Lung (tissue), 11 donors: ENCODE measurements at regions not wholly inside any gene's neighbourhood (a gene's known extent, or its start where the extent isn't known, plus 50 kb on each side); places are given as distances from the start of the nearest gene placed in this dataset.

Experiments used
- ATAC-seq: fragments of 200-7000 bp; cut with Tn5 transposase; one replicate; pipeline ENCODE4 v1.9.1; 2020; ENCODE audit warnings: moderate number of reproducible peaks; ENCODE audit not compliant: insufficient read depth, low FRiP score
- DNase-seq, 3 donors: peaks; one replicate each; pipeline ENCODE4 v3.0.0-alpha.2; 2013 to 2017
- H3K27ac ChIP-seq, 2 donors: one replicate each; pipeline ENCODE4 v1.5.1; 2013; ENCODE audit warnings: mild to moderate bottlenecking in 2 of 2, moderate library complexity in 2 of 2, control low read depth in 1 of 2, inconsistent platforms in 1 of 2, low read depth in 1 of 2, low read length in 1 of 2
- H3K27me3 ChIP-seq, 3 donors: one replicate each; pipeline ENCODE4 v1.5.1; 2013; ENCODE audit warnings: low read length in 2 of 3; ENCODE audit not compliant: control insufficient read depth in 3 of 3, insufficient read depth in 3 of 3
- H3K36me3 ChIP-seq, 4 donors: one replicate each; pipeline ENCODE4 v1.5.1; 2013; ENCODE audit warnings: low read length in 4 of 4, mild to moderate bottlenecking in 1 of 4, moderate library complexity in 1 of 4; ENCODE audit not compliant: control insufficient read depth in 4 of 4, insufficient read depth in 4 of 4
- H3K4me1 ChIP-seq, 5 donors: one replicate each; pipeline ENCODE4 v1.5.1; 2013; ENCODE audit warnings: low read length in 5 of 5, mild to moderate bottlenecking in 2 of 5, moderate library complexity in 1 of 5; ENCODE audit not compliant: control insufficient read depth in 5 of 5, insufficient read depth in 5 of 5
- H3K4me3 ChIP-seq: one replicate; pipeline ENCODE4 v1.5.1; 2013; ENCODE audit warnings: mild to moderate bottlenecking, control low read depth, moderate library complexity
- H3K9ac ChIP-seq, 2 donors: one replicate each; pipeline ENCODE4 v1.5.1; 2013; ENCODE audit warnings: low read length in 2 of 2, control low read depth in 1 of 2; ENCODE audit not compliant: insufficient read depth in 1 of 2
- H3K9me3 ChIP-seq, 4 donors: one replicate each; pipeline ENCODE4 v1.5.1; 2013; ENCODE audit warnings: low read length in 3 of 4, mild to moderate bottlenecking in 1 of 4, moderate library complexity in 1 of 4; ENCODE audit not compliant: control insufficient read depth in 4 of 4, insufficient read depth in 3 of 4
- WGBS, 2 donors: extraction: QIAGEN DNeasy Blood & Tissue Kit; methylation state at CpG; one replicate each; pipeline ENCODE4 v1.1.7; 2013; 5-methylcytosine and 5-hydroxymethylcytosine counted together
- TF ChIP-seq, protein P1 (sequence below): IDR thresholded peaks from 2 replicates; pipeline ENCODE4 v1.5.1; 2012; ENCODE audit warnings: mild to moderate bottlenecking; ENCODE audit errors: control extremely low read depth, extremely low read depth
- donor health status: control.
- donor health status: control.
- donor health status: Bipolar disorder and iron deficiency.
- donor health status: healthy.
- donor health status: DM: yes; HTN: yes; CAD: no.

DNA sequence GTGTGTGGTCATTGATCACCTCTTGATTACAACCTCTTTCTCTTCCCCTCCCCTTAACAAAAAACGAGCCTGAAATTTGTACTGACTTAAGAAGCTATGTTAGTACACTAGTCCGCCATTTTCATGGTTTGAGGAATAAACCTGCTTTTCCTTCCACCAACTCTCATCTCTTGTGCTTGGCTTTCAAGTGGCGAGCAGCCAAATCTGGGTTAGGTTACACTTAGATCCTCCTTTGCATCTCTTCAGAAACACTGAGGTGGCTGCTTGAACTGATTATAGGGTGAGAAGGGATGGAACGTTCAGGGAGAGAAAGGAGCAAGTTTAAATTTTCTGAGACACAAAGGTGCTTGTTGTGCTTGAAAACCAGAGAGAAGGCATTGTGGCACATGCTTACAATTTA, 2171.4 kb downstream of the LRRC4C start:
- H3K4me1 ChIP-seq = no peaks in the 10 kb centered on the region
- ATAC-seq (no peak), DNase-seq (peak in 1 of 3 donors; percentile 14)
- H3K27ac ChIP-seq = no peak overlapping the region
- H3K27me3 ChIP-seq = no peaks in the 10 kb centered on the region
- H3K9ac ChIP-seq = no peak overlapping the region
- no peak overlapping the region for H3K4me3 ChIP-seq
- peaks cover 0 to 7% (median 1%) of the 10 kb centered on the region in 4 donors for H3K9me3 ChIP-seq
- WGBS, 2 donors = 64 to 75% methylated on average over 4 of the region's 4 CpGs
- TF ChIP-seq, protein P1, sequence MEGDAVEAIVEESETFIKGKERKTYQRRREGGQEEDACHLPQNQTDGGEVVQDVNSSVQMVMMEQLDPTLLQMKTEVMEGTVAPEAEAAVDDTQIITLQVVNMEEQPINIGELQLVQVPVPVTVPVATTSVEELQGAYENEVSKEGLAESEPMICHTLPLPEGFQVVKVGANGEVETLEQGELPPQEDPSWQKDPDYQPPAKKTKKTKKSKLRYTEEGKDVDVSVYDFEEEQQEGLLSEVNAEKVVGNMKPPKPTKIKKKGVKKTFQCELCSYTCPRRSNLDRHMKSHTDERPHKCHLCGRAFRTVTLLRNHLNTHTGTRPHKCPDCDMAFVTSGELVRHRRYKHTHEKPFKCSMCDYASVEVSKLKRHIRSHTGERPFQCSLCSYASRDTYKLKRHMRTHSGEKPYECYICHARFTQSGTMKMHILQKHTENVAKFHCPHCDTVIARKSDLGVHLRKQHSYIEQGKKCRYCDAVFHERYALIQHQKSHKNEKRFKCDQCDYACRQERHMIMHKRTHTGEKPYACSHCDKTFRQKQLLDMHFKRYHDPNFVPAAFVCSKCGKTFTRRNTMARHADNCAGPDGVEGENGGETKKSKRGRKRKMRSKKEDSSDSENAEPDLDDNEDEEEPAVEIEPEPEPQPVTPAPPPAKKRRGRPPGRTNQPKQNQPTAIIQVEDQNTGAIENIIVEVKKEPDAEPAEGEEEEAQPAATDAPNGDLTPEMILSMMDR = no peak
- H3K36me3 ChIP-seq = no peaks in the 10 kb centered on the region

DNA sequence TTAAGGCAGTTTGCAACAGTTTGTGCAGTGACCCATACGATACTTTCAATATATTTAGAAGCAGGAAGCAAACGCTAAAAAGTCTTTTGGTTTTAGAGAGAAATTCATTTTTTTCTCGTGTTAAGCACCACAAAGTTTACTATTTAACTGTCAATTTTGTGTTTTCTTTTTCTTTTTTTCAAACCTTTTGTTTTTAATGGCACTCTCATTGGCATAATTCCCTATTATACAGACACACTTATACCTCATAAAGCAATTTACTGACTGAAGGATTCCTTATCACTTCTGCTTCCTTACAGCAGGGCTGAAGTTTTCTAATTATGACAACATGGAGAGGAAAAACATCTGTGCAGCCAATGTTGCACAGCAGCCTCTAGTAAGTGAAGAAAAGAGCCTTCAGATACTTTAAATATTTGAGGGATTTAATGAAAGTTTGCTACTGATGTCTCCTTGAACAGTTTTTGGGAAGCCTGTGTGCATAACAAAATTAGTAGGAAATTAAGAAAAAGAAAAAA, 2191.2 kb downstream of the LRRC4C start:
- TF ChIP-seq, protein P1 = no peak
- ATAC-seq = no peak
- 53 to 74% methylated on average over 3 of the region's 3 CpGs for WGBS, 2 donors

DNA sequence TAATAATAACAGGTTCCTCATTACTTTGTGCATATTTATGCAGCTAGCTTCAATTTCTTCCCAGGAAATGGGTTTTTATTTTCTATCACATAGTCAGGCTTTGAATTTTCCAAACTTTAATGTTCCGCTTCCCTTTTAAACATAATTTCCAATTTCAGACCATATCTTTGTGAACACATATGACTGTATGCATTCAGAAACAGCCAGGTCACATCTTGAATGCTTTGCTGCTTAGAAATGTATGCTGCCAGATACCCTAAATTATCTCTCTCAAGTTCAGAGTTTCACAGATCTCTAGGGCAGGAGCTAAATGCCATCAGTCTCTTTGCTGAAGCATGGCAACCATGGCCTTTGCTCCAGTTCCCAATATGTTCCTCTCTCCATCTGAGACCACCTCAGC, 2203.8 kb downstream of the LRRC4C start:
- H3K4me1 ChIP-seq = no peaks in the 10 kb centered on the region
- H3K27ac ChIP-seq = no peak overlapping the region
- ATAC-seq = no peak
- TF ChIP-seq, protein P1 = no peak
- H3K27me3 ChIP-seq = no peaks in the 10 kb centered on the region
- no peaks in the 10 kb centered on the region for H3K36me3 ChIP-seq
- peaks cover 0 to 13% (median 6%) of the 10 kb centered on the region in 4 donors for H3K9me3 ChIP-seq
- WGBS, 2 donors = 92 to 99% methylated on average over 1 of the region's 1 CpG
- no peak overlapping the region for H3K4me3 ChIP-seq
- no peak for DNase-seq
- no peak overlapping the region for H3K9ac ChIP-seq

More for the DNA sequence above, 2191.2 kb downstream of the LRRC4C start:
- Histone ChIP-seq H3K9ac (no peak overlapping the region), H3K9me3 (no peaks in the 10 kb centered on the region), H3K27me3 (no peaks in the 10 kb centered on the region), H3K4me3 (no peak overlapping the region), H3K4me1 (peaks cover 0 to 13% (median 0%) of the 10 kb centered on the region in 5 donors), H3K36me3 (no peaks in the 10 kb centered on the region), H3K27ac (no peak overlapping the region)
- DNase-seq = peak in 2 of 3 donors; percentile 78 to 80
